Natural killer cell (primary cell): ENCODE measurements at regions not wholly inside any gene's neighbourhood (a gene's known extent, or its start where the extent isn't known, plus 50 kb on each side); places are given as distances from the start of the nearest gene placed in this dataset.

Source experiments
- ATAC-seq, 3 donors: fragments of 150-1000 bp in 2 of 3; fragments of 200-7000 bp in 1 of 3; cut with Tn5 transposase; 1 replicate in 1 of 3; 2 replicates in 2 of 3; pipeline ENCODE4 v1.10.0; 2021; ENCODE audit warnings: mild to moderate bottlenecking in 2 of 3, moderate library complexity in 2 of 3
- DNase-seq, 2 donors: peaks; one replicate each; pipeline versions ENCODE4 v3.0.0 to v3.0.0-alpha.2; 2013 to 2021; ENCODE audit warnings: mixed read lengths in 1 of 2
- H3K27ac ChIP-seq: one replicate; pipeline ENCODE4 v1.5.1; 2013; ENCODE audit warnings: mild to moderate bottlenecking, low read length
- H3K27me3 ChIP-seq: one replicate; pipeline ENCODE4 v1.6.1; 2013; ENCODE audit warnings: low read length; ENCODE audit not compliant: control insufficient read depth, insufficient read depth
- H3K36me3 ChIP-seq: one replicate; pipeline ENCODE4 v1.6.1; 2013; ENCODE audit warnings: low read length; ENCODE audit not compliant: control insufficient read depth, insufficient read depth
- H3K4me1 ChIP-seq: one replicate; pipeline ENCODE4 v1.6.1; 2013; ENCODE audit warnings: low read length; ENCODE audit not compliant: control insufficient read depth, insufficient read depth
- H3K4me3 ChIP-seq: one replicate; pipeline ENCODE4 v1.5.1; 2013; ENCODE audit warnings: low read length
- H3K9me3 ChIP-seq: one replicate; pipeline ENCODE4 v1.6.1; 2013; ENCODE audit warnings: low read length; ENCODE audit not compliant: control insufficient read depth, insufficient read depth
- H3K27ac Mint-ChIP-seq, 2 donors: one replicate each; pipeline ENCODE4 v1.8.0; 2022; ENCODE audit warnings: mild to moderate bottlenecking in 2 of 2, mixed read lengths in 2 of 2, moderate library complexity in 1 of 2
- H3K27me3 Mint-ChIP-seq, 2 donors: one replicate each; pipeline ENCODE4 v1.8.0; 2022; ENCODE audit warnings: low read depth in 2 of 2, mixed read lengths in 2 of 2
- H3K36me3 Mint-ChIP-seq: one replicate; pipeline ENCODE4 v1.8.0; 2022; ENCODE audit warnings: mixed read lengths
- H3K4me1 Mint-ChIP-seq, 2 donors: one replicate each; pipeline ENCODE4 v1.8.0; 2022; ENCODE audit warnings: mixed read lengths in 2 of 2
- H3K4me3 Mint-ChIP-seq: one replicate; pipeline ENCODE4 v1.8.0; 2022; ENCODE audit warnings: mild to moderate bottlenecking, moderate library complexity, mixed read lengths
- H3K9me3 Mint-ChIP-seq, 2 donors: one replicate each; pipeline ENCODE4 v1.8.0; 2022; ENCODE audit warnings: mixed read lengths in 2 of 2
- WGBS: methylation state at CpG from one replicate; pipeline ENCODE4 v1.1.7; 2013; ENCODE audit warnings: missing lambda C conversion rate; ENCODE audit not compliant: insufficient coverage; 5-methylcytosine and 5-hydroxymethylcytosine counted together
- intact Hi-C: fragments of 100-400 bp; cut with micrococcal nuclease; formaldehyde crosslinking; loops from one replicate; pipeline ENCODE4 v1.14.2; 2022
- TF ChIP-seq, protein P1 (sequence below): fragments of 200-600 bp; IDR thresholded peaks from one replicate; pipeline ENCODE4 v1.8.0; 2022; ENCODE audit warnings: antibody characterized with exemption

DNA sequence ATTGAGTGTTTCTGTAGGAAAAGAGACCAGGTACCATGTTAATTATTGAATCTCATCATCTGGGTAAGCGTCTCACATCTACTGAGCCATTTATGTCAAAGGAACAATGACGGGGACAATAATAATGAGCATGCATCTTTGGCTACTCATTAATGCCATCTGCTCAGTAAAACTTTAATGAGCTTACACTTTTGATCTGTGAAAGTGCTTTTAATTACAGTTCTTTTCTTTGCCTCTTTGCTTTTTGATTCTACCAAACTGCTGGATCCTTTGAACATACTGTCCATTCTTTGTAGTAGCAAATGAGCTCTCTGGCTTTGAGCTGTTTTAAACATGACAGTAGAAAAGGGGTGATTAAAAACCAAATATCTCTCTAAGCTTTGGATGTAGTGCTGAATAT is 181.2 kb upstream of the IVNS1ABP start:
- no peaks in the 10 kb centered on the region for H3K9me3 ChIP-seq
- TF ChIP-seq, protein P1, sequence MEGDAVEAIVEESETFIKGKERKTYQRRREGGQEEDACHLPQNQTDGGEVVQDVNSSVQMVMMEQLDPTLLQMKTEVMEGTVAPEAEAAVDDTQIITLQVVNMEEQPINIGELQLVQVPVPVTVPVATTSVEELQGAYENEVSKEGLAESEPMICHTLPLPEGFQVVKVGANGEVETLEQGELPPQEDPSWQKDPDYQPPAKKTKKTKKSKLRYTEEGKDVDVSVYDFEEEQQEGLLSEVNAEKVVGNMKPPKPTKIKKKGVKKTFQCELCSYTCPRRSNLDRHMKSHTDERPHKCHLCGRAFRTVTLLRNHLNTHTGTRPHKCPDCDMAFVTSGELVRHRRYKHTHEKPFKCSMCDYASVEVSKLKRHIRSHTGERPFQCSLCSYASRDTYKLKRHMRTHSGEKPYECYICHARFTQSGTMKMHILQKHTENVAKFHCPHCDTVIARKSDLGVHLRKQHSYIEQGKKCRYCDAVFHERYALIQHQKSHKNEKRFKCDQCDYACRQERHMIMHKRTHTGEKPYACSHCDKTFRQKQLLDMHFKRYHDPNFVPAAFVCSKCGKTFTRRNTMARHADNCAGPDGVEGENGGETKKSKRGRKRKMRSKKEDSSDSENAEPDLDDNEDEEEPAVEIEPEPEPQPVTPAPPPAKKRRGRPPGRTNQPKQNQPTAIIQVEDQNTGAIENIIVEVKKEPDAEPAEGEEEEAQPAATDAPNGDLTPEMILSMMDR: no peak
- peaks cover 3 to 8% of the 10 kb centered on the region in 2 donors for H3K27me3 Mint-ChIP-seq
- H3K4me3 ChIP-seq: no peak overlapping the region
- ATAC-seq (no peak), DNase-seq (no peak)
- no peaks in the 10 kb centered on the region for H3K9me3 Mint-ChIP-seq
- no peaks in the 10 kb centered on the region for H3K27me3 ChIP-seq
- intact Hi-C loops: no loop called here
- peaks cover 7 to 15% of the 10 kb centered on the region in 2 donors for H3K4me1 Mint-ChIP-seq
- no peaks in the 10 kb centered on the region for H3K4me1 ChIP-seq
- H3K4me3 Mint-ChIP-seq: no peak overlapping the region
- no peaks in the 10 kb centered on the region for H3K36me3 ChIP-seq
- no peak overlapping the region for H3K27ac Mint-ChIP-seq
- H3K36me3 Mint-ChIP-seq: no peaks in the 10 kb centered on the region
- 100% methylated on average over 2 of the region's 2 CpGs for WGBS
- H3K27ac ChIP-seq: no peak overlapping the region

DNA sequence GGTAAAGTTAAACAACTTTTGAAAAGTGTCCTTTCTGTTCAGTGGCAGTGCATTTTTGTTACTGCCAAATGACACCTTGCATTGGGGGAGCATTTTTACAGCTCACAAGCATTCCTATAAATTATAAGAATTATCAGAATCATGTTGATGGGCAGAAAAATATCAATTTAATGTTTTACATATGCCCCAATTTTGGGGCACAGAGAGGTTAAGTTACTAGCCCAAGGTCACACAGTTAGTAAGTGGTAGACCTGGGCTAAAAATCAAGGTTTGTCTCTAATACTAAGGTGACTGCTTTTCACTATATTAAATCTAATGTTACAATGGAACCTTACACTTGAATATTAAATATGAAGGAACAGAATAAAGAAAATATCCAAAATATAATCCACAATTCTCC is 180.1 kb upstream of the IVNS1ABP start:
- no peaks in the 10 kb centered on the region for H3K9me3 Mint-ChIP-seq
- Histone ChIP-seq H3K4me1 (no peaks in the 10 kb centered on the region), H3K36me3 (no peaks in the 10 kb centered on the region), H3K9me3 (no peaks in the 10 kb centered on the region), H3K4me3 (no peak overlapping the region), H3K27me3 (no peaks in the 10 kb centered on the region), H3K27ac (no peak overlapping the region)
- peaks cover 7 to 15% of the 10 kb centered on the region in 2 donors for H3K4me1 Mint-ChIP-seq
- H3K36me3 Mint-ChIP-seq: no peaks in the 10 kb centered on the region
- H3K27me3 Mint-ChIP-seq: peaks cover 3 to 8% of the 10 kb centered on the region in 2 donors
- no peak overlapping the region for H3K27ac Mint-ChIP-seq
- DNase-seq (no peak), ATAC-seq (no peak)
- TF ChIP-seq, protein P1: no peak
- H3K4me3 Mint-ChIP-seq: no peak overlapping the region
- intact Hi-C loops: no loop called here

DNA sequence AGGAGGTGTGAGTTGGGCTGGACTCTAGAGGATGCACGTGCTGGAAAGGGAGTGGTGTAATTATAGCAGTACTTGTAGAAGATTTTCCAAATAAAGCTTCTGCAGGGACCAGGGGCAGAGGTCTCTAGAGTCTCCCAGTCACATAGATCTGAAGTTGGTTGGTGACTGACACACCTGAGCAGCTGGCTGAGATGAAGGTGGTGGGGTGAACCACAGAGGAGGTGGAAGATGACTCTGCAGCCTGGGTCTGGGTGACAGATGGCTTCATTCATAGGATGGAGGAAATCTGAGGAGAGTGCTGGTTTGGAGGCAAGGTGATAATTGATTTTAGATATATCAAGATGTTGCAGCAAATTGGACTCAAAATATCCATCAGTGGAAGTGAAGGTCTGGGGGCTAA is 178.9 kb upstream of the IVNS1ABP start:
- Histone ChIP-seq H3K36me3 (no peaks in the 10 kb centered on the region), H3K4me1 (no peaks in the 10 kb centered on the region), H3K9me3 (no peaks in the 10 kb centered on the region), H3K4me3 (no peak overlapping the region), H3K27ac (no peak overlapping the region), H3K27me3 (no peaks in the 10 kb centered on the region)
- H3K4me1 Mint-ChIP-seq: peaks cover 7 to 15% of the 10 kb centered on the region in 2 donors
- H3K9me3 Mint-ChIP-seq: no peaks in the 10 kb centered on the region
- H3K27ac Mint-ChIP-seq: no peak overlapping the region
- H3K4me3 Mint-ChIP-seq: no peak overlapping the region
- no peaks in the 10 kb centered on the region for H3K36me3 Mint-ChIP-seq
- ATAC-seq: no peak
- TF ChIP-seq, protein P1: no peak
- intact Hi-C loops: no loop called here
- DNase-seq: no peak
- WGBS: 74% methylated on average over 1 of the region's 1 CpG
- H3K27me3 Mint-ChIP-seq: peaks cover 3 to 8% of the 10 kb centered on the region in 2 donors

DNA sequence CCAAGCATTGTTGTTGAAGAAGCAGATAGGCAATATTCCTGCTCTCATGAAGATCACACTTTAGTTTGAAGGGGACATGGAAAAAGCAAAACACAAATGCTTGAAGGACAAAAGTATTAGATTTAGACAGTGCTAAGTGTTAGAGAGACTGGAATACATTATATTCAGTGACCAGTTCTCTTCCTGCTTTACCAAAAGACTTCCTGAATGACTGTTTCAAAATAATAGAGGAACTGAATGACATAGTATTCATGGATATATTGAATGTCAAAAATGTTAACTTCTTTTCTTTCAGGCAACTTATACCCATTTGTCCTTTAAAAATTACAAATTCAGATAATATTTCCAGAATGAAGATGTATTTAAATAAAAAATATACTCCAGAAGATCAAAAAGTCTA is 178.0 kb upstream of the IVNS1ABP start:
- Mint-ChIP-seq H3K4me3 (no peak overlapping the region), H3K36me3 (no peaks in the 10 kb centered on the region), H3K9me3 (no peaks in the 10 kb centered on the region), H3K4me1 (peaks cover 7 to 15% of the 10 kb centered on the region in 2 donors), H3K27me3 (peaks cover 3 to 8% of the 10 kb centered on the region in 2 donors), H3K27ac (no peak overlapping the region)
- no peak overlapping the region for H3K4me3 ChIP-seq
- H3K27me3 ChIP-seq: no peaks in the 10 kb centered on the region
- ATAC-seq (no peak), DNase-seq (no peak)
- intact Hi-C loops: no loop called here
- TF ChIP-seq, protein P1: no peak
- no peaks in the 10 kb centered on the region for H3K9me3 ChIP-seq
- no peaks in the 10 kb centered on the region for H3K4me1 ChIP-seq
- no peaks in the 10 kb centered on the region for H3K36me3 ChIP-seq
- H3K27ac ChIP-seq: no peak overlapping the region
